Mesendoderm (in vitro differentiated cells): ENCODE measurements at regions not wholly inside any gene's neighbourhood (a gene's known extent, or its start where the extent isn't known, plus 50 kb on each side); places are given as distances from the start of the nearest gene placed in this dataset.

Source experiments
- DNase-seq: peaks from one replicate; pipeline ENCODE4 v3.0.0; 2013
- H2AK5ac ChIP-seq: 2 replicates; pipeline ENCODE4 v1.6.1; 2013; ENCODE audit warnings: low read length, inconsistent platforms
- H2BK120ac ChIP-seq: 2 replicates; pipeline ENCODE4 v1.6.1; 2013; ENCODE audit warnings: low read depth, mild to moderate bottlenecking, low read length, moderate library complexity, mixed read lengths
- H2BK15ac ChIP-seq: replicated peaks from 2 replicates; pipeline ENCODE4 v1.6.1; 2013; ENCODE audit warnings: low read depth, mild to moderate bottlenecking, moderate library complexity
- H2BK5ac ChIP-seq: 2 replicates; pipeline ENCODE4 v1.6.1; 2013; ENCODE audit warnings: low read length, inconsistent platforms
- H3K18ac ChIP-seq: 2 replicates; pipeline ENCODE4 v1.6.1; 2013; ENCODE audit warnings: mild to moderate bottlenecking, low read length, mixed read lengths
- H3K23ac ChIP-seq: one replicate; pipeline ENCODE4 v1.6.1; 2013; ENCODE audit warnings: low read length
- H3K27ac ChIP-seq: 2 replicates; pipeline ENCODE4 v1.5.1; 2013; ENCODE audit warnings: low read depth, mild to moderate bottlenecking, inconsistent platforms, low read length, moderate library complexity
- H3K27me3 ChIP-seq: 2 replicates; pipeline ENCODE4 v1.6.1; 2013; ENCODE audit warnings: low read length, control low read depth, mild to moderate bottlenecking, inconsistent platforms; ENCODE audit not compliant: insufficient read depth, poor library complexity
- H3K36me3 ChIP-seq: 2 replicates; pipeline ENCODE4 v1.6.1; 2013; ENCODE audit warnings: low read length, inconsistent platforms; ENCODE audit not compliant: control insufficient read depth, insufficient read depth
- H3K4ac ChIP-seq: one replicate; pipeline ENCODE4 v1.6.1; 2013; ENCODE audit warnings: low read depth, mild to moderate bottlenecking, low read length, moderate library complexity
- H3K4me1 ChIP-seq: 2 replicates; pipeline ENCODE4 v1.6.1; 2013; ENCODE audit warnings: low read depth, low read length, inconsistent platforms; ENCODE audit not compliant: control insufficient read depth
- H3K4me2 ChIP-seq: 2 replicates; pipeline ENCODE4 v1.6.1; 2013; ENCODE audit warnings: low read length
- H3K4me3 ChIP-seq: 2 replicates; pipeline ENCODE4 v1.5.1; 2013; ENCODE audit warnings: mild to moderate bottlenecking, low read length
- H3K56ac ChIP-seq: one replicate; pipeline ENCODE4 v1.6.1; 2013; ENCODE audit warnings: low read length
- H3K79me1 ChIP-seq: 2 replicates; pipeline ENCODE4 v1.6.1; 2013; ENCODE audit warnings: low read length, inconsistent platforms
- H3K79me2 ChIP-seq: 2 replicates; pipeline ENCODE4 v1.6.1; 2013; ENCODE audit warnings: mild to moderate bottlenecking, low read length; ENCODE audit not compliant: control insufficient read depth, insufficient read depth
- H3K9ac ChIP-seq: 2 replicates; pipeline ENCODE4 v1.6.1; 2013; ENCODE audit warnings: low read length, inconsistent platforms
- H4K5ac ChIP-seq: one replicate; pipeline ENCODE4 v1.6.1; 2013; ENCODE audit warnings: low read length
- H4K8ac ChIP-seq: one replicate; pipeline ENCODE4 v1.6.1; 2013; ENCODE audit warnings: low read depth, mild to moderate bottlenecking, control low read depth, low read length, moderate library complexity
- WGBS: extraction: QIAGEN DNeasy Blood & Tissue Kit; methylation state at CpG from one replicate; pipeline ENCODE4 v1.1.7; 2013; ENCODE audit warnings: low lambda C conversion rate, missing lambda C conversion rate; ENCODE audit not compliant: insufficient coverage; ENCODE audit errors: extremely low coverage; 5-methylcytosine and 5-hydroxymethylcytosine counted together

GRCh38 chr18:75812761-75813160 lies 385.3 kb upstream of the SMIM21 start:
- Histone ChIP-seq H3K23ac (no peak overlapping the region), H3K18ac (no peak overlapping the region), H4K5ac (no peak overlapping the region), H2BK120ac (no peak overlapping the region), H2BK15ac (no peak overlapping the region), H3K4me2 (no peak overlapping the region), H3K27ac (no peak overlapping the region), H3K4me3 (no peak overlapping the region), H3K27me3 (no peaks in the 10 kb centered on the region), H3K36me3 (no peaks in the 10 kb centered on the region), H3K4me1 (no peaks in the 10 kb centered on the region), H4K8ac (no peak overlapping the region), H3K9ac (no peak overlapping the region), H3K79me2 (no peaks in the 10 kb centered on the region), H2AK5ac (no peak overlapping the region), H3K79me1 (no peaks in the 10 kb centered on the region), H3K4ac (no peak overlapping the region), H2BK5ac (no peak overlapping the region), H3K56ac (no peak overlapping the region)
- DNase-seq: no peak
- WGBS: no CpG with 5 or more reads among the region's 8 CpGs

GRCh38 chr18:75810961-75811551 lies 383.6 kb upstream of the SMIM21 start:
- H2BK120ac ChIP-seq: no peak overlapping the region
- H2AK5ac ChIP-seq: no peak overlapping the region
- H3K27ac ChIP-seq: no peak overlapping the region
- DNase-seq: peak; percentile 68
- H3K36me3 ChIP-seq: no peaks in the 10 kb centered on the region
- no peak overlapping the region for H3K56ac ChIP-seq
- H3K27me3 ChIP-seq: no peaks in the 10 kb centered on the region
- H4K8ac ChIP-seq: no peak overlapping the region
- H3K23ac ChIP-seq: no peak overlapping the region
- no peaks in the 10 kb centered on the region for H3K79me1 ChIP-seq
- H3K4me3 ChIP-seq: no peak overlapping the region
- H2BK15ac ChIP-seq: no peak overlapping the region
- no peaks in the 10 kb centered on the region for H3K4me1 ChIP-seq
- no peak overlapping the region for H4K5ac ChIP-seq
- H3K9ac ChIP-seq: no peak overlapping the region
- H2BK5ac ChIP-seq: no peak overlapping the region
- H3K4ac ChIP-seq: no peak overlapping the region
- no peaks in the 10 kb centered on the region for H3K79me2 ChIP-seq
- no peak overlapping the region for H3K4me2 ChIP-seq
- WGBS: no CpG with 5 or more reads among the region's 5 CpGs
- no peak overlapping the region for H3K18ac ChIP-seq

GRCh38 chr18:75810516-75810915 lies 383.0 kb upstream of the SMIM21 start:
- no peak overlapping the region for H2BK15ac ChIP-seq
- H3K4me2 ChIP-seq: no peak overlapping the region
- no peak overlapping the region for H2AK5ac ChIP-seq
- no peak overlapping the region for H4K8ac ChIP-seq
- no peak overlapping the region for H3K18ac ChIP-seq
- H3K79me2 ChIP-seq: no peaks in the 10 kb centered on the region
- H3K36me3 ChIP-seq: no peaks in the 10 kb centered on the region
- no peak overlapping the region for H4K5ac ChIP-seq
- H3K79me1 ChIP-seq: no peaks in the 10 kb centered on the region
- WGBS: no CpG with 5 or more reads among the region's 9 CpGs
- no peaks in the 10 kb centered on the region for H3K4me1 ChIP-seq
- no peak for DNase-seq
- H3K9ac ChIP-seq: no peak overlapping the region
- no peak overlapping the region for H3K27ac ChIP-seq
- no peak overlapping the region for H3K23ac ChIP-seq
- H3K4me3 ChIP-seq: no peak overlapping the region
- no peak overlapping the region for H2BK120ac ChIP-seq
- no peak overlapping the region for H3K4ac ChIP-seq
- no peaks in the 10 kb centered on the region for H3K27me3 ChIP-seq
- H3K56ac ChIP-seq: peak overlapping the region; percentile 34
- H2BK5ac ChIP-seq: no peak overlapping the region

GRCh38 chr18:75809926-75810255 lies 382.4 kb upstream of the SMIM21 start:
- H3K4me2 ChIP-seq: no peak overlapping the region
- H3K27ac ChIP-seq: no peak overlapping the region
- H3K4me3 ChIP-seq: no peak overlapping the region
- no peak overlapping the region for H4K8ac ChIP-seq
- H2BK15ac ChIP-seq: no peak overlapping the region
- H2BK120ac ChIP-seq: no peak overlapping the region
- no peak overlapping the region for H4K5ac ChIP-seq
- H3K4me1 ChIP-seq: no peaks in the 10 kb centered on the region
- no peak overlapping the region for H3K9ac ChIP-seq
- no peaks in the 10 kb centered on the region for H3K36me3 ChIP-seq
- no peaks in the 10 kb centered on the region for H3K79me2 ChIP-seq
- H3K56ac ChIP-seq: no peak overlapping the region
- H3K27me3 ChIP-seq: no peaks in the 10 kb centered on the region
- WGBS: no CpG with 5 or more reads among the region's 6 CpGs
- H3K4ac ChIP-seq: no peak overlapping the region
- no peak overlapping the region for H2BK5ac ChIP-seq
- H3K23ac ChIP-seq: no peak overlapping the region
- H2AK5ac ChIP-seq: no peak overlapping the region
- H3K79me1 ChIP-seq: no peaks in the 10 kb centered on the region
- H3K18ac ChIP-seq: no peak overlapping the region
- no peak for DNase-seq

- Histone ChIP-seq H3K4me2 (no peak overlapping the region), H4K8ac (no peak overlapping the region), H3K36me3 (no peaks in the 10 kb centered on the region), H3K27me3 (no peaks in the 10 kb centered on the region), H3K4ac (no peak overlapping the region), H3K4me1 (no peaks in the 10 kb centered on the region), H3K27ac (no peak overlapping the region), H3K9ac (no peak overlapping the region), H2BK5ac (no peak overlapping the region), H4K5ac (no peak overlapping the region), H2AK5ac (no peak overlapping the region), H3K4me3 (no peak overlapping the region), H2BK120ac (no peak overlapping the region), H2BK15ac (no peak overlapping the region), H3K56ac (no peak overlapping the region), H3K79me2 (no peaks in the 10 kb centered on the region), H3K23ac (no peak overlapping the region), H3K79me1 (no peaks in the 10 kb centered on the region), H3K18ac (no peak overlapping the region)
- no peak for DNase-seq
- 100% methylated on average over 1 of the region's 20 CpGs for WGBS
Measured at GRCh38 chr18:75809151-75809925, 381.8 kb upstream of the SMIM21 start.

GRCh38 chr18:75805265-75805664 lies 377.8 kb upstream of the SMIM21 start:
- no peak for DNase-seq
- no peak overlapping the region for H3K4ac ChIP-seq
- no peak overlapping the region for H2BK120ac ChIP-seq
- H3K36me3 ChIP-seq: no peaks in the 10 kb centered on the region
- no peak overlapping the region for H3K4me3 ChIP-seq
- no peak overlapping the region for H2BK15ac ChIP-seq
- no peak overlapping the region for H3K56ac ChIP-seq
- no peak overlapping the region for H2BK5ac ChIP-seq
- no peak overlapping the region for H4K5ac ChIP-seq
- no peak overlapping the region for H3K4me2 ChIP-seq
- no peak overlapping the region for H4K8ac ChIP-seq
- H2AK5ac ChIP-seq: no peak overlapping the region
- no peaks in the 10 kb centered on the region for H3K27me3 ChIP-seq
- no CpG with 5 or more reads among the region's 3 CpGs for WGBS
- no peaks in the 10 kb centered on the region for H3K79me2 ChIP-seq
- no peak overlapping the region for H3K18ac ChIP-seq
- H3K27ac ChIP-seq: no peak overlapping the region
- H3K9ac ChIP-seq: no peak overlapping the region
- H3K23ac ChIP-seq: no peak overlapping the region
- H3K4me1 ChIP-seq: no peaks in the 10 kb centered on the region
- H3K79me1 ChIP-seq: no peaks in the 10 kb centered on the region
